GM18907 (cell line): ENCODE measurements at regions not wholly inside any gene's neighbourhood (a gene's known extent, or its start where the extent isn't known, plus 50 kb on each side); places are given as distances from the start of the nearest gene placed in this dataset.

Experiments used
- ATAC-seq: cut with Tn5 transposase; IDR thresholded peaks from one replicate; pipeline ENCODE4 v1.9.1; 2021; ENCODE audit warnings: mild to moderate bottlenecking, moderate library complexity; ENCODE audit not compliant: unreplicated experiment

DNA sequence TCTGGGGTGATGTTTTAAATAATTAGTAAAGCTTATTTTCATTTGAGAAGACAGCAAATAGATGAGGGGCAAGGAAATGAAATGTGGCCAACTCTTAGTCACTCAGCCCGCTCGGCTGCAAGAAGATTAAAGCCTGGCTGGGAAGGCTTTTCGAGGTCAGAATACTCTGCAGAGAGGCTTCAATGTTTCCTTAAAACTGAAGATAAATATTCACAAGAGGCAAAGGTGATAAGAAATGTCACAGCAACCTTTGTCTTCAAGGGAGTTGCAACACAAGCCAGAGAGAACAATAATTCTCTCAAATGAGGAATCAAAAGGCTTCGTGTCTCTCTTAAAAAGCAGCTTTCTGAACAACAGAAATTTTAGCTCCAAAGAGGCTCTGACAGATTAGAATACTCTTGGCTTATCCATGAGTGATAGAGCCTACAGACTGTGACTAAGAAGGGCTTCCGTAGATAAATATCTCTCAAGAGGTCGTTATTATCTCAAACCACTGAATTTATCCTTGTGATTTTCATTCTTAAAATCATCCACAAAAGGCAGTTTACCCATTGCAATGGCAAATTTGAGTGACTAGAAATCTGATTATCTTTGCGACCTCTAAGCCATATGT, 92.5 kb downstream of the KLF6 start:
- ATAC-seq: no peak

GRCh38 chr10:3691482-3691881, 93.5 kb downstream of the KLF6 start:
- no peak for ATAC-seq

DNA sequence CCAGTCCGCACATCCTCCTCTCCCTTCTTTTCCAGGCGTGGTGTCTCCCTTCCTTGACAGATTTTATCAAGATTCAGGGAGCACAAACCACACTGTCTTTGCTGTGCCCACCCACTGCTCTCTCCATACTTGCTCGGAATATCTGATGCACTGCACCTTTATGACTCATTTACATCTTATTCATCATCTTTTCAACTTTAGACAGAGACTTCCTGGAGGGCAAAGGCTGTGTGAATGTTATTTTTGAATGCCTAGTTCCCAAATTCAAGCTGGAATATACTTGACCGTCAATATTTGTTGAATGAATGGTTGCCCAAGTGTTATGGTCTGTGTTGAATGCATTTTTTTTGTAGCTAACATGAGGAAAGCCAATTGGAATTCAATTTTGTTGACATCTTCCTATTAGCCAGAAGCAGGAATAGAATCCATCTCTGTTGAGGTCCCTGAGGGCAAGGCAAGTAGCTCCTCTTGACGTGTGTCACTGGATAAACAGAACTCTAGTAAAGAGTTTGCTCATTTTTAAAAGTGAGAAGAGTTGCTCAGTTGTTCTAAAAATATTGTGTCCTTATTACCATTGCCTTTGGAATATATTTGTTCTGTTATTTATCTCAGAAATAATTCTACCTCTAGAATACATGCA, 95.0 kb downstream of the KLF6 start:
- no peak for ATAC-seq

DNA sequence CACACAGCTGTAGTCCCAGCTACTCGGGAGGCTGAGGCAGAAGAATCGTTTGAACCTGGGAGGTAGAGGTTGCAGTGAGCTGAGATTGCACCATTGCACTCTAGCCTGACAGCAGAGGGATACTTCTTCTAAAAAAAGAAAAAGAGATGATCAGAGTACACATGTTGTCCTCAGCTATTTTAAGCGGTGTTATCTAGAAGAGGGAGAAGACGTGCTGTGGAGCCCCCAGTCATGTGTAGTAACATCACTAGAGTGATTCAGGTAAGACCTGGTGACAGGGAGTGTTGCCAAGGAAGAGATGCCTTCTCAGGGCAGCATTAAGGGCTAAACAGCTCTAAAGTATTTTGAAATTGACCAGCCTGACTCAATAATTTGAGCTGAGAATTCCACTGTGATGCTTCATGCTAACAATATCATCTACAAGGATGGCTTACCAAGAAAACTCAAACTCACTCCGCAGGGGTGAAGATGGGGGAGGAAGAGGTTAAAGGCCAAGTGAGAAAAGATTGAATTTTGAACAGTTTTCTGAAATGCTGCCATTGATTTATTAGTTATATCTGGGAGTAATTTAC, 97.4 kb downstream of the KLF6 start:
- ATAC-seq: no peak

DNA sequence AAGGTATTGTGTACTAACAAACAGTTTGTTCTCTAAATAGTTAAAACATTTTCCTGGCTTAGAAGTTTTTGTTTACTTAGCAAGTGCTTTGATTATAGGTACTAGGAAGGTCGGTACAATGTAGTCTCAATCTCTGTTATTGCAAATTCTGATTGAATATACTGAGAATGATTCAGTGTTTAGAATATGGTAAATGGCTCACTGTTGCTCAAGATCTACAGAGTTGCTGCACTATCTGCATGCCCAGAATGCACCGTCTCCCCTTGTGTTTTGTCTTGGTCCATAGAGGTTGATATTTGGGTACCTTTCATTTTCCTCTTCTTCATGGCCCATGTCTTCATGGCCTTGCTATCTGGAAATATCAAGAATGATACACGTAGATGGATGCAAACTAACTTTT, 99.6 kb downstream of the KLF6 start:
- no peak for ATAC-seq

GRCh38 chr10:3684891-3685290, 100.1 kb downstream of the KLF6 start:
- ATAC-seq: no peak

DNA sequence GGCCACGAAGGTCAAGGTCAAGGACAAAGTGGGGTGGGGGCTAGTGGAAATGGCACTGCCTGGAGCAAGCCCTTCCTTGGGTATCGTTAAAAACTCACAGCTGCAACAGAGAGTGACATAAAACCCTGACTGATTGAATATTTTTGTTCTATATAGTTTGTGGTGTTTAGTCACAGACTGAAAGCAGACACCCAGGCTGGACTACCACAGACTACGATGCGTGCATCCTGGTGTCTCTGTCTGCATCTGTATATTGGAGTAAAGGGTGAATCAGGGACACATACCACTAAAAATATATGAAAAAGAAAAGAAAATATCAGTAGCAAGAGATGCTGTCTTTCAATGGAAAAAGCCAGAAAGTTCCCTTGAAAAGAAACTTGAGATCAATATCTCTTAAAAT, 101.4 kb downstream of the KLF6 start:
- no peak for ATAC-seq

GRCh38 chr10:3682745-3683144, 102.3 kb downstream of the KLF6 start:
- ATAC-seq: no peak

DNA sequence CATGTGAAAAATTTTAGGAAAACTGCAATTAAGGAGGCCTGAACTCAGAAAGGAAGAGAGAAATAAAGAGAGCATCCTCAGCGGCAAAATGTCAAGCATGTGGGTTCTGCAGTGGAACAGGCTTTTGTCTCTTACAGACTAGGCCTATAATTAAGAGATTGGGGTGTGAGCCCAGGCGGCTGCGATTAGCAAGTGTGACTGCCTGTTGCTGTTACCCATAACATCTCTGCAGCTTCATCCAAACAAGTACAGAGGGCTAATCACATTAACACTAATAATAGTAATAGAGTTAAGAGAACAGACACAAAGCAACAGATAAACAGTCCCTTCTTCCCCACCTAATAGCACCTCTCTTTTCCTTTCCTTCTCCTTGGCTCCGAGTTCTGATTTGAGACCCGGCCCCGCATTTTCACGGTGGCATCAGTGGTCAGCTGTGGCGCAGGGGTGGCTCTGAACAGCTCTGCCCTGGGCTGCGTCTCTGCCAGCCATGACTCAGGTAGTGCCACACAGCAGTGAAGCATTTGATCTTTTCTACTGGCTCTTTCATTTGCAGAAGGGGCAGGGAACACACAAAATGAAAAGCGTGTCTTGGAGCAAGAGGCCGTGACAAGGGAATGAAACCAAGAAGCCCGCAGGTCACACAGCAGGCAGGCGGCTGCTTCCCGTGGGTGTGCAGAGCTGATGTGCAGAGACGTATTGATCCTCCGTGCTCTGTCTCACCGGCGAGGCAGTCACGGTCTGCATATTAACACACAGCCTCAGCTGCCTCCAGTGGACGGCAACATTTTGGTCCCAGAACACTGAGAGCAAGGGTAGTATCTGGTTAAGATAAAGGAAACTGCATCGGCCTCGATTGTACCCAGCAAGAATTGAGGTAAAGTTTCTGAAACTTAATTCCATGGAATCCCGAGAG, 103.1 kb downstream of the KLF6 start:
- no peak for ATAC-seq

DNA sequence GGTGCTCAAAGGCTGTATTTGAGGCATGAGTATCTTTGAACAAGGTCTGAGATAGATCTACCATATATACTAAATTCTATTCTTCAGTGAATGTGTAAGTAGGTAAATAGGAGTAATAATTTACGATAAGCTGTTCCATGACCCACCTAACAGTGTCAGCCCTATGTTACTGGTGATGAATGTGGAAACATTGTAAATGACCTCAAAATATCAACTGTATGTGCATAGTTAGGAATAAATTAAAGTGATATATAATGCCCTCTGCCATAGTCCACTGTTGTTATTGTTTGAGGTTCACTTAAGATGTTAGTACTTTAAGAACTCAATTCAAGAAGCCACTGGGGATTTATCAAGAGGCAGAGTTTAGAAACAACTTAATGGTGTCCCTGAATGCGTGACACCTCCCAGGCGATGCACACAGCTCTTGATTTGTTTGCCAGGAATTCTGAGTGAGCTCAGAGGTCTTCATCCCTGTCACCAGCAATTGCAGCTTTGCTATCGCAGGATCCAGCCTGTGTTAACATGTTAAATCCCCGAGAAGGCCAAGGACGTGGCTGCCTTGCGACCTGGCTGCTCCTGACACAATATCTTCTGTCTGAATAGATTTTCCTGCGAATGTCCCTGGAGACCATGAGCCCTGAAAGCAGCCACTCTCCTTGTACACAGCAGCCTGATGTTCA, 104.9 kb downstream of the KLF6 start:
- no peak for ATAC-seq

- ATAC-seq: no peak
These were observed 106.3 kb downstream of the KLF6 start for GRCh38 chr10:3678629-3679227.

DNA sequence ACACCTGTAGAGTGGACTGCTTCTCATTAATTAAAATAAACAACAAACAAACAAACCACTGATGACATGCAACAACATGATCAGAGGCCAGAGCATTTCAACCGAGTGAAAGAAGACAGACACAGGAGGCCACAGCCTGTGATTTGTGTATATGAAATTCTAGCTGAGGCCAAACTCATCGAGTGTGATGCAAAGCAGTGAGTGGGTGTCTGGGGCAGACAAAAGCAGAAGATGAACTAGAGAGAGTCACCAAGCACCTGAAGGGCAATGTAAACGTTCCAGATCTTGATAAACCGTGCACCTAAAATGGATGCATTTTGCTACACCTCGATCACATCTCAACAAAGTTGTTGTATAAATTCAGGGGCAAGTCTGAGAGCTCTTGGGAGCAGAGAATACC, 108.4 kb downstream of the KLF6 start:
- ATAC-seq: no peak

- no peak for ATAC-seq
These were observed 112.8 kb downstream of the KLF6 start for GRCh38 chr10:3672220-3672619.

DNA sequence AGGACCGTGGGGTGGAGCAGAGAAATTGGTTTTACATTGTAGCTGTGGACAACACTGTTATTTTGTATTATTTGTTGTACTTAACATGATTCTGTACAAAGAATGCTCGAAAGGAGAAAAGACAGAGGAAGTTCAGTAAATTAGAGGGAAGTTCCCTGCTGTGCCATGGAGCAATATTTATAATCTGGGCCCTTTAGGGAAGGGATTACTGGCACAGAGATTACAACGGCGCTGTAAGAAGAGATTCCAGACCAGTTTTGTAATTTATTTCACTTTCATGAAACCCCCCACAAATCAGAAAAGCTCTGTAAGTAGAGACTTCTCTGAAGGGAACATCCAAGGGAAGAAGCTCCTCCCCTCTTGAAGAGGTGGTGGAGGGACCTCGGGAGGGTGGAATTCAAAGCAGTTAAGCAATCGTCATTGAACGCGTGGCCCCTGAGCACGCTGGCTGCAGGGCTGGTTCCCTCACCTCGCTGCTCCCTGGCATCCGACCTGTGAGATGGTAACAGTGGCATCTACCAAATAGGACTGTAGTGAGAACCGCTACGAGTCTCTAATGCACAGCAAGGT, 113.5 kb downstream of the KLF6 start:
- no peak for ATAC-seq

DNA sequence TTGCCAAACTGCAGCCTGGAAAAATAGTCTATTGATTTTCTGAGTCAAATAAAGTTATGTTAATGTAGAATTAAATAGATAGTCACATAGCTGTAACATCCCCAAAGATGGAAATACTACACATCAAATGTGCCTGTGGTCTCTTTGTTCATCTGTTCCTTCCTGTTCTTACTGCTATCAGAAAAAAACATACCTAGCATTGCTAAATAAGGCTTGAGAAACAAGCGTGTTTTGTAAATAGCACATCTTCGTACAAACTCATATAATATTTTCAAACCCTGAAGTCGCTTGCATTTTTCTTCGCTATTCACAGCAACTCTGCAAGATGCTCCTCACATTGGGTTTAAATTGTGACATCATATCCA, 116.1 kb downstream of the KLF6 start:
- ATAC-seq: no peak

DNA sequence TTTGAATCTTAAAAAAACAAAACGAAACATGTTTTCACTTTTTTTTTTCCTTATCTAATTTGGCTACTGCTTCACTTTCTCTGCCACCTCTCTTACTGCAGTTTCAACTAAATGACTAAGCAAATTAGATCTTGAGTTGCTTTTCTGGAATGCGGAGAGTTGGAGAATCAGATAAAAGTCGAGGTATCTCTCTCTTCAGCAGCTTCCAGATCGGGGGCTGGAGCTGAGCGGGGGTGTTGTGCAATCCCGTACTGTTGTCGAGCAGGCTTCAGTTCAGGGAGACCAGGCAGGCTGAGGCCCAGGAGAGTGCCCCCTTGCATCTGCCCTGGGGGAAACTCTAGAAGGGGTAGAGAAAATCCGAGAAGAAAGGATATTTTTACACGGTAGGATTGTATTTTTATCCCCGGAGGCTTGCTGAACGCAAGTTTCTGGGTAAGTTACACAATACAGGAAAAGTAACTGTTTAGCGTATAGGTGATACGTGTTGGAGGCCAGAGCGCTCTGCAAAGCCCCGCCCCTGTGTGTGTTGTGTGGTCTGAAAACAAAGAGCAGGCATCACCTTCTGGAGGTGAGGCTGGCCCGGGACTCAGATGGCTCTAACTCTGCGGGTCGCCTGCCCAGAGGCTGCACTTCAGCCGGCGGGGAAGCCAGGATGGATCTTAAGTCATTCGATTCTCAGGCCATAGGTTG, 116.6 kb downstream of the KLF6 start:
- ATAC-seq: no peak

DNA sequence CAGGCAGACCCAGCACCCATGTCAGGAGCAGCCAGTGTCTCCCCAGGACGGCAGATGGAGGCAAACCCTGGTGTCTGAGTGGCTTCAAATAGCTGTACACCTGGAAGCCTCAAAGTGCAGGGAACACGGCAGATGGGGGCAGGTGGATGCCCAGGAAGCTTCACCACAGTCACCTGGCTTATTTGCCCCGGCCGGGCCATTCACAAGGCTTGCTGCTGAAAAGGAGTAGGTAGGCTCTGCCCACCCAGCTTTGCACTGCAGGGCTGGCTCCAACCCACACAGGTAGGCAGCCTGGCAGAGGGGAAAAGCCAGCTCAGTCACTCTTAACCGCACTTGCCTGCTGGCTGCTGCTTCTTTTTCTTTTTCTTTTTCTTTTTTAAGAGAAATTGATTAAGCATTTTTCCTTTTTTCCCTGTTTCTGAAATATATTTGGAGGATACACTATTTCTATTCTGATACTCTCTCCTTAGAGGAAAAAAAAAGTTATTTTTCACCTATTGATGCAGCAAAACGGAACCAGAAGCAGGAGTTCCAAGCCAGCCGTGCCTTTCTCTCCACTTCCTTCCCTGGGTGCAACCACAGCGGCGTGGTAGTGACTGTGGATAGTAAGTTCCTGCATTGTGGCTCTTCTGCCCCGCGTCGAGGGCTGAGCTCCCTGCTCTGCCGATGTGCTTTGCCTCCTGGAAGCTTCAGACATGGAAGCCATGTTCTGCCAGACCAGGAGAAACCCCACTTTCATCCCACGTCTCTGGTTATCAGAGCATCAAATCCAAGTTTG, 118.3 kb downstream of the KLF6 start:
- no peak for ATAC-seq

DNA sequence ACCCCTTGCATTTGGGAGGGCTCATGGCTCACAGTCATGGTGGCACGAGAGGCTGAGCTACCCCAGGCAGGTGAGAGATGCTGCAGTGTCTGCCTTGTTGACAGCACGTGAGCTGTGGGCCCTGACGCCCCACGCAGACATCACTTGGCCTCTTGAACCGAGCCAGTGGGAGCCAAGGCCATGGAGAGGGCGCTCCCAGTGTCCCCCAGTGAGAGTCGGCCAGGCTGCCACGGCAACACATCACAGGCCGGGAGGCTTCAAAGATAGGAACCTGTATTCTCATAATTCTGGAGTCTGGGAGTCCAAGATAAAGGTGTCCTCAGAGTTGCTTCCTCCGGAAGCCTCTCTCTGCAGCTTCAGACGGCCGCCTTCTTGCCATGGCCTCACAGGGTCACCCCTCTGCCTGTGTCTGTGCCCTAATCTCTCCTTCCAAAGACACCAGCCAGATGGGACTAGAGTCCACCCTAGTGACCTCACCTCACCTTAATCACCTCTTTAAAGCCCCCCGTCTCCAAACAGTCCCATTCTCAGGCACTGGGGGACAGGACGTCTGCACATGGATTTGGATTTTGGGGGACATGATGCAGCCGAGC, 119.6 kb downstream of the KLF6 start:
- ATAC-seq: no peak

GRCh38 chr10:3662775-3663174, 122.2 kb downstream of the KLF6 start:
- no peak for ATAC-seq
